NCI-H748 (cell line): ENCODE measurements at regions not wholly inside any gene's neighbourhood (a gene's known extent, or its start where the extent isn't known, plus 50 kb on each side); places are given as distances from the start of the nearest gene placed in this dataset.

Source experiments
- DNase-seq: peaks from one replicate; lab custom pipeline; 2025; ENCODE audit not compliant: unreplicated experiment; lab: John Stamatoyannopoulos, UW

DNA sequence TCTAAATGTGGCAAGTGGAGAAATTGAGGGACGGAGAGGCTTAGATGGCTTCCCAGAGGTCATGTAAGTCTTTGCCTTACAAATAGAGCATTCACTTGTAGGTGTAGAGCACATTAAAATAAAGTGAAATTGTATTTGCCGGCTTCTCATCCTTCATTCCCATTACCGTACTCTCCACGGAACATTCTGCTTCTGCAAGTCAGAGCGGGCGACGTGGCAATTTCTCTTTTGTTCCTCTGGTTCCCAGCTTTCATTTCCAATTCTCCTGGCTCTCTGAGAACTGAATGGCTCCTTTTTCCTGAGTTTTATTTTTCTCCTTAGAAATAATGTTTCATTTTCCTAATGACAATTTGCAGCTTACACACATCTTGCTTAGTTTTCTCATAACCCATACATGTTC is 51.3 kb upstream of the PFKP start:
- DNase-seq = no peak

DNA sequence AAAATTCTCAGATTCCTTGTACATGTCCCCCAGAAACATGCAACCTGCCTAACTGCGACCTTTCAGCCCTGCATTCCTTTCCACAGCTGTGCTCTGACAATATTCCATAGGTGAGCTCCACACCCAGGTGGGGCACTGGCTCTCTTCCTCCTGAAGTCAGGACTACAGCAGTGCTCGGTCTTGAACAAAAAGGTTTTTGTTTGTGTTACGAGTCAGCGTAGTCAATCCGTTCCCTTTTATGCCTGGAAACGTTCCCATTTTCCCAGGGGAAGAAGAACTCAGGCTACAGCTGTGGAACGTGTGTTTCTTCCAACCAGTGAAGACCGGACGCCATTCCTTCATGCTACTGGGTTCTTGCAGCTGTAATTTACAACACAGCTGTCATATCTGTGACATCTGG is 52.4 kb upstream of the PFKP start:
- no peak for DNase-seq

DNA sequence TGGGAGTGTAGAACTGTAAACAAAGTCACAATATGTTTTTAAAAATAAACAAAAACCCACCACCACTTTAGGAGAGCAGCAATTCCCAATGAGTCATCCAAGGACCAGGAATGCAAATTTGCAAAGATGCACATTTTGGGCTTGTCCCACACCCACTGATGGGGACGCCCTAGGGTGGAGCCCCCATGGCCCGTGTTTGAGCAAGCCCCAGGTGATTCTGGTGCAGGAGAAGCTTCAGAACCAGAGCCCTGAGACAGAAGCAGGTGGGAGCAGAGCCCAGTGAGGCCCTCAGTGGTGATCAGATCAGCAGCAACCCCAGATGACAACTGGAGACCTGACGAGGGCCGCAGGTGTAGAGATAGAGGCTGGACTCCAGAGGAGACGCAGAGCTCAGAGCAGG is 55.1 kb upstream of the PFKP start:
- no peak for DNase-seq

DNA sequence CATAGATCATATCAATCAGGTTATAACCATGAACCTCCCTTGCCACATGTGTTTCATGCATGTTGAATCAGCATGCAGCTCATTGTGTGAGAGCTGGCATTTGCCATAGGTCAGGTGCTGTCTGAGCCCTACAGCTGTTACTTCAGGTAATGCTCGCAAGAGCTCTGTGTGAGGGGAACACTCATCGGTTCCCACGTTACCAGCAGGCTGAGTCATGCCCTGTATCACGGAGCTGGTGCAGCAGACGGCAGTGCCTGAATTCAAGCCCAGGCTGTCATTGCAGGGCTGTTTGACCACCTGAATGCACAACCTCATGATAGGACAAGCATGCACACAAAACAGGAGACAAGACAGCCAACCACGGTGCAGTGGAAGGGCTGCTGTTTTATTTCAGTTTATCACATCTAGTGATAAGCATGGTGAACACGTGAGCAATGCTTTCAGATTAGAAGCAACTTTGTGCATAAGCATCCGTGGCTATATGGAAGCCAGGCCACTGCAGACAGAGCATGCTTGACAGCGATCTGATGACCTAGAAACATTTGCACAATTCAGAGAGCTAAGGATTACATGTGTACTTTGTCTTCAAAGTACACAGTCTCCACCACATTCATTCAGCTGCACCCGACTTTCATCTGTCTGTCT is 56.4 kb upstream of the PFKP start:
- DNase-seq = no peak

DNA sequence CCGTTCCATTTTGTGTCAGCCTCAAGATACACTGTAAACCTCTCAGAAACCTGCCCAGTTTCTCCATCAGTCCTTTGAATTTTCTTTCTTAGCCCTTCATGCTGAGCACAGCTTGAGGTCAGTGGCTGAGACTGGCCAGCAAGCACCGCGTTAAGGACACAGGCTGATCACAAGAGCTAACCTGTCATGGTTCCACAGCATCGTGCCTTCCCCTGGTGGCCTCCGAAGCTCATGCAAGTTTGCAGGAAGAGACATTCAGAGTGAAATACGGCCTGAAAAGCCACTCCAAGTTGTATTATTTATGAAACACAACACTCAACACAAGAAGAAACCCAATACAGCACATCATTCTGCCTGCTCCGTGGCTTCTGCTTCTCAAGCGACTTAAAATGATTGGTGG is 57.0 kb upstream of the PFKP start:
- DNase-seq = no peak

DNA sequence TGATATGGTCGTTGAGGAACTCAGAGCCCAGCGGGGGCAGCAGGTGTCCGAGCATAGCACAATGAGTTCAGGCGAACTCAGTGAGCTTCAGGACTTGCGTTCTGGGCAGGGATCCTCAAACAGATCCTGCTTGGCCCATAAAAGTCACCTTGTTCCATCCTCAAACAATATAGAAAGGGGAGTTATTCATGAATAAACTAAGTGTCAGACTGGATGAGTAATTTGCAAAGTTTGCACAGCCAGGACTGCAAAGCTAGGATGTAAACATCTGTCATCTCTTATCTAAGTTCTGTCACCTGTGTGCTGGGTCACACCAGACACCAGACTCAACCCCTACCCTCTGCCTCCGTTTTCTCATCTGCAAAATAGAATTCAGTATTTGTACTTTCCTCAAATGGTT is 58.0 kb upstream of the PFKP start:
- no peak for DNase-seq

DNA sequence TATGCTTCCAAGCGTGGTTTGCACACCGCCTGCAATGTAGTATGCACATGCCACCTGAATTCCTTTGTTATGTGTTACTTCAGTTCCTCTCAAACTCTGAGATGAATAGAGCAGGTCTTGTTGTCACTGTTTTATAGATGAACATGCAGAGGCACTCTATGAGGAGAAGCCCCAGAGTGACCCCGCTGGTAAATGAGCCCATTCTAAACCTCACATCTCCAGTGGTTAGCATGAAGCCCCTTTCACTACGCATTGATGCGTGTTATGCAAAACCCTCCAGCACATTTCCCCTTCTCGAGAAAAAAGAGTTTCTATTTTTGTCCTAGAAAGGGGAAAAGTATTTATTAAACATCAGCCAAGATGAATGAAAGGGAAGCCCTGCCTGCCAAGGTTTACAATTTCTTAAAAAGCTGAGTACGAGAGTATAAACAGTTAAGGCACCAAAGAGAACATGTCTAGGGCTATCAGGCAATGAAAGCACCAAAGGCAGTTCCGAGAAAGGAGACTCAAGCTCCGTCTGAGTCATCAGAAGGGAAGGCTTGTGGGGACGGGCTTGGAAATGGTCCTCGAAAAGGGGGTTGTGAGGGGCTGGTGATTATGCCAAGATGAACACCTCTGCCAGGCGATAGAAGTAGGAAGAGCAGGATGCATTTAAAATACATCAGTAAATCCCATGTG is 58.7 kb upstream of the PFKP start:
- no peak for DNase-seq

DNA sequence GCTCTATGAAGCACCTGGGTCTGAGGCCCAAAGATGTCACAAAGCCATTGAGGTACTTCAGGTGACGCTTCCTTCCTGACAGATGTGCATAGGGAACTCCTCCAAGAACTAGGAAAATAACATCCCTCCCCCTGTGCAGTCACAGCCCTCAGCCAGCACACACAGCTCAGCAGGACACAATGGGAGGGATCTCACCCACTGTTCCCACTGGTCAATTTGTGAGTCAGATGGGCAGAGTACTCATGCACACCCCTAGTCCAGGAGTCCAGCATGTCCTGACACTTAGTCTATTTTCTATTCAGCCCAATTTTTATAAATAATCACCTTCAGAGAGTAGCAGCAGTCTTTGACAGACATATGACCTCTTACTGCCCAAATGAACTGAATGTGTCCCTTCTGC is 60.7 kb upstream of the PFKP start:
- DNase-seq = no peak

DNA sequence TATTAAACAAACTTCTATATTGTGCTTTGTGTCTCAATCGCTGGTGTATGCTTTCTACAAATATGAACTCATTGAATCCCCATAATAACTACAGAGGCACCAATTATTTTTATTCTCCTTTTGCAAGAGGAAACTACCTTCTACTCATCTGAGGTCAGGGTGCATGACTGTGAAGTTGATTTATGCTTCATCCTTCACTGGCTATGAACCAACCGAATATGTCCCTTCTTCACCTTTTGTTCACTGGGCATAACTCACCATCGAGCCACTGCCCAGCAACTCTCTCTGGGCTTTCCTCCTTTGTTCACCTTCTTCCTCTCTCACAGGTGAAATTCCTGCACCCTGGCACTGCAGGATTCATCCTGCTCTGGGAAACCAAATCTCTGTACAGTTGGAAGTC is 61.3 kb upstream of the PFKP start:
- no peak for DNase-seq

DNA sequence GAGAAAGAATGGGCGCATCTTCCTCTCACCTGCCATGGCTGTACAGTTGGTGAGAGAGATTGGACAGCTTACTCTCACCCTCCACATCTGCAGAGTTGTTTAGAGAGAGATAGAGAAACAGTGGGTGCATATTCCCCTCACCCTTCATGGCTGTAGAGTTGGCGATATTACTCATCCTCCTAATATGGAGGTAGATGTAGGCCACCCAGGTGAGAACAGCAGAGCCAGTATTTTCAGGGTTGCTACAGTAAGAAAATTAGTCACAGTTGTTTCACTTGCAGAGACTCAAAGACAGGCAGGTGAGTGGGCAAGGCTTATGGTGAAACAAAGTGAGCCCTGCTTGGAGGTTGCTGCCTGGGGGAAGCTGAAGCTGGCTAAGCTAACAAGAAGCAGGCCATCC is 65.0 kb upstream of the PFKP start:
- DNase-seq = no peak

DNA sequence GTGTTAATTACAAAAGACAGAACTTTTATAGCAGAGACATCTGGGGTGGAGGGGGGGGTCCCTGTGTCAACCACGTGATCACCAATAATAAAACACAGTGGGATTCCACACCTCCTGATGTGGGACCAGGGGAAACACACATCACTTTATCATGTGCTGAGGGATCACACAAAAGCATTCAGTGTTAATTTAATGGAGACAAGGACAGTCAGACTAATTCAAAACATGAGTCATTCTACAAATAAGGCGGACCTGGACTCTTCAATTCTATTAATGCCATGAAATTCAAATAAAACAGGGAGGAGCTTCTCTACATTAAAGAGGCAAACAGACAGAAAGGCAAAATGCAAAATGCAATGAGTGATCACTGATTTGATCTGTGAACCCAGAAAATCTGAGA is 67.3 kb upstream of the PFKP start:
- DNase-seq = peak; percentile 87

DNA sequence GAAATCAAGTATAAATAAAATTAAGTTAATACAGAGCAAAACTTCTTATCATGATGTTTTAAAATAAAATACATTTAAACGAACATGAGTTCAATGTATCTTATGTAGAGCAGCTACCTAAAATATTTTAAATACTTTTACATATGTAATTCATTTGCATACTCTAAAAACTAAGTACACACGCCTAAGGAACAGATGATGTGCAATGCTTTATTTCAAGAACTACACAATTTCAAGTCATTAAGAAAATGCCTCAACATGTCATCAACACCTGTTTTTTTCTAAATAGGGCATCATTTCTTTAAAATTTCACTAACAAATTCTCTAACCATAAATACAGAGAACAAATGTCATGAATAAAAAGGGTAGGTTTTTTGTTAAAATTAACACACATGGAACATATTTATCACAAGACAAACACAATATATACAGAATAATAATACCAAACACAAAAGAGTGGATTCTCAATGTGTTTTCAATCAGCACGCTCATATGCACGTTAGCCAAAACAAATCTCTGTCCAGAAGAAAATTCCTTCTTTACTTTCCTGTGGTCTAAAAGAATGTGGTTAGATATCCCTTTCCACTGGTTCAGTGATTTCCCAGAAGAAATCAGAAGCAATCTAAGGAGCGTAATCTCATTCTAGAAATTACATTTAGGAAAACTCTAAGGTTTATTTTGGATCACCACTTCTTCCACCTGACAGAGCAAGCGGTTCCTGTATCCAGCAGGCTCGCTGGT is 73.0 kb upstream of the PFKP start:
- no peak for DNase-seq

DNA sequence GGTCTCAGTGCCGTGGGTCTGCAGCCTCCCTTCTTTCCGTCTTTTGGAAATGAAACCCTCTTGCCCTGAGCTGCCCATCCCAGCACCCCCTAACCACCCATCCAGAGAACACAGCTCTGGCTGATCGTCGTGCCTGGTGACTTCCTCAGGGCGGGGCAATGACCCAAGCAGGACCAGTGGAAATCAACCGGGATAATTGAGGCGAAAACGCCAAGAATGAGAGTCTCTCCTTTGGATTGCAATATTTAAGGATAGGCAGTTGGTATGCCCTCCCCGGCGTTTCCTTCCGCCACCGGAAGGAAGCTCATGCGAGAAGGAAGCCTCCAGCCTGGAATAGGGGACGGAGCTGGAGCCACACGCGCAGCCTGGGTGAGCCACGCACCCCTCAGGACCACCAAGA is 73.7 kb upstream of the PFKP start:
- DNase-seq = no peak

DNA sequence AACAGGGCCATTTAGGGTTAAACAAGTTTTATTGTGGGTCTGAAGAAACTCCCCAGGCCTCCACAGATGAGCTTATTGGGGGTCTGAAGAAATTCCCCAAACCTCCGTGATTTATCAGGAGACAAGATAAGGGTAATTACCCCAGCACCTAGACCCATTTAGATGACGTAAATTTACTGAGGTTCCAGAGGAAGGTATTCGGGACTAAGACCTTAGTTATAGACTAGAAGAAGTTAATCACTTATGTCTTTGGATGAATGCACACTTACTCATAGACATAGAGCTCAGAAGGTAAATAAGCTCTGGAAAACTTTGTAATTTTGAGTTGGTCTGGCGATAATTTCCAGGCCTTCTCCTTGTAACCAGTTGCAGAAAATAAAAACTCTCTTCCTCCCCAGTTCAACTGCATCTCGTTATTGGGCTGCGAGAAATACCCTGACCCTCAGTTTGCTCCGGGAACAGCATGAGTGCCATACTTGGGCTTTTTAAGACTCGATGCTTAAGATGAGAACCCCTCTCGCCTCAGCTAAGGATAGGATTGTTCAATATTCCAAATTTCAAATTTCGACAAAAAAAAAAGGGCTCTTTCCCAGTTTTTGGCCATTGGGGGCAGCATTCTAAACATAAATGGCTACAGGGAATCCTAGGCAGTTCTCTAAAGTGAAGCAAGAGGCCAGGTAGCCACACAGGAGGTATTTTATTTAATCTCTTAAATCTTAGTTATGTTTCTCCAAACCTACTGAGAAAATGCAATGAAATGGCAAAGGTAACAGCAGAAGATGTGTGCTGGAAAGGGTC is 74.7 kb upstream of the PFKP start:
- DNase-seq = no peak

DNA sequence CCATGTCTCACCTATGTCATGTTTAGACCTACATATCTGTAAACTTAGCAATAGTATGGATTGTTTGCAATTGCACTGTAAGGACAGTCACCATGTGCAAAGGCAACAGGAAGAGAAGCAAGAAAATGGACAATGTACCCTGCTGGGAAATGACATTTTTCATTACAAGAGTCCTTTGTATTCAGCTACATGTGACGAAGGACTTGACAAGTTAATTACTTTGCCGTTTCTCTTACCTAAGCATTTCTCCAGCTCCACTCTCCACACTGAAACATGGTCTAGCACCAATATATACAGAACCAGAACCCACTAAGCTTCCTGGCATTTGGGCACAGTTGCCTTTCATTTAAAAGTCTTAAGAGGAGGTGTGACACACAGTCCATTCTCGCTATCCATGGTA is 76.6 kb upstream of the PFKP start:
- peak; percentile 78 for DNase-seq

DNA sequence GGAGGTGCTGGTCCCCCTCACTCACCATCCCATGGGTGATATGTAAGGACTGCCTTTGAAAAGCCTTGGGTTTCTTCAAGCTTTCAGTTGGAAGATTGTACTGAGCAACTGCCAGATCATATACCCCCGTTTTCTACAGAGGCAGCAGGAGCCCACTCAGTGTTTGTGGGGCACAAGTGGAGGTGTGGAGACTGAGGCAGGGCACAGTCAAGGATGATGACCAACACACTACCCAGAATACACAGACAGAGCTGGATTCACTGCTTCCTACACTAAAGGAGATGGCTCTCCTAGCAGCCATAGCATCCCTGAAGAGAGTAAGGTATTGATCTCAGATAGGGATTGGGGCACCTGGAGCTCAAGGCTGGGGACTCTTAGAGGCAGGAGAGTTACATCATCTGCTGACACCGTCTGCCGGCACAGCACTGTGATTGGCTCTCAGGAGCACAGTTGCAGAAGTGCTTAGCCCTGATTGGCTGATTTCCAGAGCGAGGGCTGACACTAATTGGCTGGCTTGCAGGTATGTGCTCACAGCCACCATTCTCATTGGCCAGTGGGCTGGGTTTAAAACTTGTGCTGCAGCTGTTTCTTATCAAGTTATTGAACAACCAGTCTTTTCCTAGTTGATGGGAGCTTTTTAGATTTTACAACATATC is 77.9 kb upstream of the PFKP start:
- no peak for DNase-seq

DNA sequence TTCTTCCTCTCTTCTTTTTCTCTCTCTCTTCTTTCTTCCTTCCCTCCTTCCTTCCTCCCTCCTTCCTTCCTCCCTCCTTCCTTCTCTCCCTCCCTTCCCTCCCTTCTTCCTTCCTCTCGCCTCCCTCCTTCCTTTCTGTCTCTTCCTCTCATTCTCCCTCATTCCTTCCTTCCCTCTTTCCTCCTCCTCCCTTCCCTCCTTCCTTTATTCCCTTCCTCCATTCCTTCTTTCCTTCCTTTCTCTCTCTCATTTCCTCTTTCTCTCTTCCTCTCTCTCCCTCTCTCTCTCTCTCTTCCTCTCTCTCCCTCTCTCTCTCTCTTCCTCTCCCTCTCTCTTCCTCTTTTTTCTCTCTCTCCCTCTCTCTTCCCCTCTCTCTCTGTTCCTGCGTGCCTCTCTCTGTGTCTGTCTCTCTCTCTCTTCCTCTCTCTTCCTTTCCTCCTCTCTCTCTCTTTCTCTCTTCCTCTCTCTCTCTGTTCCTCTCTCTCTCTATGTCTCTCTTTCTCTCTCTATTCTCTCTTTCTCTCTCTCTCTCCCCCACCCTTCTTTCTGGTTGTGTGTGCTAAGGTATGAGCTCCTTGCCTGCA is 80.1 kb upstream of the PFKP start:
- no peak for DNase-seq

DNA sequence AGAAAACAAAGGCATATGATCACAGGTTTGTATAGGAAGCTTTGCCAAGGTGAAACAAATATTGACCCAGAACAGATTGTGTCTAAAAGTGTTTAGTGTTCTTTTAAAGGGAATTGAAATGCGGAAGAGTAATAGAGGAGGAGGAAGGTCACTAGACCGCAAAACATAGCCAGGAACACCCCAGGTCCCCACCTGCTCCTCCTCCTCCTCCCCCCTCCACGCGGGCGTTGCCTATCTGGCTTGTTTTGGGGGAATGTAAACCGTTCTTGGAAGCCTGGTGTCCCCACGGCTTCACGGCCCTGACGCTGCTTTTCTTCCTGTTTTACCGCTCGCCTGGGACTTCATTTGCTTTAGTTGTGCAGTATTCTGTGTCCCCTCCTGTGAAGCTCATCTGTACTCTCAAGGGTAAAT is 81.0 kb upstream of the PFKP start:
- peak; percentile 83 for DNase-seq

DNA sequence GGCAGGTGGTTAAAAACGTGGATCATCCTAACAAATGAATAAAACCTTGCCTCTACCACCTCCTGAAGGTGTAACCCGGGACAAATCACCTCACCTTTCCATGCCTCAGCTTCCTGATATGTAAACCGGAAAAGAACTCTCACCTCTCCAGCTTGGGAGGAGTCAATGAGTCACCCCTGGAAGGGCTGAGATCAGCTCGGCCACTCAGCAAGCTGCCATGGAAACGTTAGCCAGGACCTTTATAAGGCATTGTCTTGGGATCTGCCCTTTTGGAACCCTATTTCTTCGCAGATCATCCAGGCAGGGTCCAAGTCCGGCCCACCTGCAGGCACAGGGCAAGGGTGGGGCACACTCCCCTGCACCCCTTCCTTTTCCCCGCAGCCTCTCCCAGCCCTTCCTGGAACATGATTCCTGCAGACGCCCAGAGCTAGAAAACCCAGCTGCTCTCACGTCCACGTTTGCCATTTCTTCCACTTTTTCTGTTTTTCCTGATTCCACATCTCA is 81.6 kb upstream of the PFKP start:
- peak; percentile 82 for DNase-seq

DNA sequence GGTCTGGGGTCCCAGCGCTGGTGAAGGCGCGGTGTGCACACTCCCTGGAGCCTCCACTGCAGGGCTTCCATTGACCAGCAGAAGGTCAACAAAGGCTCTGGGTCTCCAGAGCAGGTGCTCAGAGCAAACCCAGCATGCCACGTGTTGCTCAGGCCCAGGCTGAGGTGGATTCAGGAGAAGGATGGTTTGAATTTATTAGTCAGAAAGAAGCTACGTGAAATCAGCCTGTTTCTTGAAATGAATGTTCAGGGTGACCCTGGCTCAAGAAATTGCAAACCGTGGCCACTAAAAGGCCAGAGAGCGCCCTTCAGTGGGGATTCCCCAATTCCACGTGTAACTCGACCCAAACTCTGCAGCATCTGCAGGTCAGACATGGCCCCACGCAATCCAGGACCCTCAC is 82.7 kb upstream of the PFKP start:
- DNase-seq = no peak

DNA sequence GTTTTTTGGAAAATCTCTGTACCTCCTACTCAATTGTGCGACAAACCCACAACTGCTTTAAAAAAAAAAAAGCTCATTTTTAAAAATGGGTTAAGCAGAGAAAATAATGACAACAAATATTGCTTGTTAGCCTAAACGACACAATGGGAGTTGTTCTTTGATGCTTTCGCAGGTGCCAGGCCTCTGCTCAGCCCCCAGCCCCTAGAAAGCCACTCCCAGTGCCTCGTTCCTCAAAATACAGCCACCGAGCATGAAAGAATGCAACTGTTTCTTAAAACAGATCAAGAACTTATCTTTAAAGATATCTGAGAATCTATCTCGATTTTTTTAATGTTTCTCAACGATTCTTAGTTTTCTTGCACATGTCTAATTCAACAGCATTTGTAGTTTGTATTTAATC is 85.2 kb upstream of the PFKP start:
- no peak for DNase-seq
